Liver (tissue), 8 donors: ENCODE measurements at regions not wholly inside any gene's neighbourhood (a gene's known extent, or its start where the extent isn't known, plus 50 kb on each side); places are given as distances from the start of the nearest gene placed in this dataset.

Experiments used
- DNase-seq: peaks from one replicate; pipeline ENCODE4 v3.0.0-alpha.2; 2017; ENCODE audit warnings: low spot score
- H3K27ac ChIP-seq, 2 donors: one replicate each; pipeline ENCODE4 v1.7.0; 2013; ENCODE audit warnings: inconsistent platforms in 2 of 2, low read length in 2 of 2, control low read depth in 1 of 2, low read depth in 1 of 2, mild to moderate bottlenecking in 1 of 2
- H3K27me3 ChIP-seq, 4 donors: one replicate each; pipeline versions ENCODE4 v1.6.1 to v1.7.0; 2013; ENCODE audit warnings: low read length in 3 of 4, inconsistent platforms in 1 of 4, mild to moderate bottlenecking in 1 of 4, moderate library complexity in 1 of 4; ENCODE audit not compliant: control insufficient read depth in 4 of 4, insufficient read depth in 4 of 4
- H3K36me3 ChIP-seq, 4 donors: one replicate each; pipeline versions ENCODE4 v1.6.1 to v1.7.0; 2013; ENCODE audit warnings: low read length in 3 of 4, mild to moderate bottlenecking in 3 of 4, low read depth in 1 of 4, moderate library complexity in 1 of 4; ENCODE audit not compliant: control insufficient read depth in 4 of 4, insufficient read depth in 3 of 4
- H3K4me1 ChIP-seq, 4 donors: one replicate each; pipeline versions ENCODE4 v1.6.1 to v1.7.0; 2013; ENCODE audit warnings: low read length in 3 of 4, mild to moderate bottlenecking in 3 of 4, moderate library complexity in 1 of 4; ENCODE audit not compliant: control insufficient read depth in 4 of 4, insufficient read depth in 4 of 4
- H3K4me3 ChIP-seq, 3 donors: one replicate each; pipeline versions ENCODE4 v1.6.1 to v1.7.0; 2013; ENCODE audit warnings: low read length in 3 of 3, control low read depth in 1 of 3, low read depth in 1 of 3, mild to moderate bottlenecking in 1 of 3
- H3K9ac ChIP-seq, 2 donors: one replicate each; pipeline ENCODE4 v1.7.0; 2013; ENCODE audit warnings: low read length in 2 of 2, mild to moderate bottlenecking in 2 of 2, moderate library complexity in 2 of 2, control low read depth in 1 of 2, low read depth in 1 of 2
- H3K9me3 ChIP-seq, 4 donors: one replicate each; pipeline versions ENCODE4 v1.6.1 to v1.7.0; 2013; ENCODE audit warnings: low read length in 3 of 4; ENCODE audit not compliant: control insufficient read depth in 4 of 4
- FOXA1 ChIP-seq: IDR thresholded peaks from 2 replicates; pipeline ENCODE4 v1.6.1; 2016; ENCODE audit warnings: antibody characterized with exemption
- FOXA2 ChIP-seq: IDR thresholded peaks from 2 replicates; pipeline ENCODE4 v1.6.1; 2016; ENCODE audit warnings: antibody characterized with exemption
- GABPA ChIP-seq, 2 donors: IDR thresholded peaks in 1 of 2; conservative IDR thresholded peaks in 1 of 2; 2 replicates each; pipeline ENCODE4 v1.6.1; 2016; ENCODE audit warnings: antibody characterized with exemption in 2 of 2, mild to moderate bottlenecking in 1 of 2, moderate library complexity in 1 of 2
- HNF4A ChIP-seq, 2 donors: conservative IDR thresholded peaks; 2 replicates each; pipeline ENCODE4 v1.6.1; 2016; ENCODE audit warnings: antibody characterized with exemption in 2 of 2, mild to moderate bottlenecking in 2 of 2
- HNF4G ChIP-seq: IDR thresholded peaks from 2 replicates; pipeline ENCODE4 v1.6.1; 2016; ENCODE audit warnings: antibody characterized with exemption
- JUND ChIP-seq, 2 donors: IDR thresholded peaks; 2 replicates each; pipeline ENCODE4 v1.6.1; 2016; ENCODE audit warnings: antibody characterized with exemption in 2 of 2
- NR2F2 ChIP-seq: IDR thresholded peaks from 2 replicates; pipeline ENCODE4 v1.6.1; 2016; ENCODE audit warnings: antibody characterized with exemption
- RAD21 ChIP-seq, 2 donors: IDR thresholded peaks; 2 replicates each; pipeline ENCODE4 v1.6.1; 2016; ENCODE audit warnings: antibody characterized with exemption in 2 of 2, mild to moderate bottlenecking in 2 of 2
- RXRA ChIP-seq, 2 donors: IDR thresholded peaks; 2 replicates each; pipeline ENCODE4 v1.6.1; 2017 to 2018; ENCODE audit warnings: antibody characterized with exemption in 2 of 2, mild to moderate bottlenecking in 1 of 2
- TAF1 ChIP-seq: conservative IDR thresholded peaks from 2 replicates; pipeline ENCODE4 v1.6.1; 2016; ENCODE audit warnings: antibody characterized with exemption, mild to moderate bottlenecking
- YY1 ChIP-seq: IDR thresholded peaks from 2 replicates; pipeline ENCODE4 v1.6.1; 2016; ENCODE audit warnings: antibody characterized with exemption, mild to moderate bottlenecking
- WGBS: extraction: QIAGEN DNeasy Blood & Tissue Kit; methylation state at CpG from one replicate; pipeline ENCODE4 v1.1.7; 2013; 5-methylcytosine and 5-hydroxymethylcytosine counted together
- TF ChIP-seq, protein P1 (sequence below): fragments of 150-350 bp; IDR thresholded peaks from 2 replicates; pipeline ENCODE4 v1.5.1; 2017; ENCODE audit warnings: improper control_type of control experiment, low read depth, low read length; ENCODE audit not compliant: missing input control
- TF ChIP-seq, protein P2 (sequence below): IDR thresholded peaks from 2 replicates; pipeline ENCODE4 v1.6.1; 2016; ENCODE audit warnings: antibody characterized with exemption
- TF ChIP-seq, protein P3 (sequence below): IDR thresholded peaks from 2 replicates; pipeline ENCODE4 v1.6.1; 2016; ENCODE audit warnings: antibody characterized with exemption, mild to moderate bottlenecking
- donor health status: healthy.
- donor health status: healthy.
- donor health status: healthy.
- donor health status: healthy.
- donor health status: healthy.

DNA sequence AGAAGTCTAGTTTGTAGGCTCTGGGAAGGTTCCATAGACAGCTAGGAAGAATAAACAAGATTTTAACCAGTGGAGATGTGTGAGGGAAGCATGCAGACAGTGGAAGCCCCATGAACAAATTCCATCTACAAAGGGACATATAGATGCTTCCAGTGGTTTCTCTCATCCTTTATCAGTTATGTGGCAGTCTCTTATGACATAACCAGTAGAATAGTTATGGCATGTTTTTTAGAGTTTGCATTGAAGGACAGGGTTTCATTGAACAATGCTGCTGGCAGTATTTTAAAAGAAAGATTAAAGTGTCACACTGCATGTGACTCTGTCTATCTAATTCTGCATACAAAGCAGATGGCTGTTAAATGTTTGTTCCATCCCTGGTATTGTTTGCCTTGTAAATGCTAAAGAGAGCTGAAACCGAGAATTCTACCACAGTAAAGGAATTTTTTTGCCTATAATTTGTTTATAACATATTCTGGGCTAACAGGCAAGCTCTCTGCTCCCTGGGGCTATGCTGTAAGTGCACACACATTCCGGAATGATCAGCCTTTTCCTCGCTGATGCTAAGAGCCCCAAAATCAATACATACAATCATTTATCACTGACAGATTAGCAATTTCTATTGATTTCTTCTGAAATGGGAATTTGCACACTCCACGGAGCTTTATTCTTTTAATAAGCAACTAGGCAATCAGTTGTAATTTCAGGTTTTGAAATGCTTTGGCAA is 76.8 kb upstream of the PELI1 start:
- H3K9ac ChIP-seq: no peak overlapping the region
- peaks cover 0 to 11% (median 0%) of the 10 kb centered on the region in 4 donors for H3K4me1 ChIP-seq
- no peak overlapping the region for H3K27ac ChIP-seq
- TF ChIP-seq GABPA (IDR thresholded peaks at IDR 0.05 in 1 of 2, conservative IDR thresholded peaks at IDR 0.05 in 1 of 2) (no peak), RAD21 (IDR thresholded peaks at IDR 0.05) (no peak), RXRA (IDR thresholded peaks at IDR 0.05) (no peak), HNF4A (conservative IDR thresholded peaks at IDR 0.05) (no peak), FOXA1 (no peak)
- no peaks in the 10 kb centered on the region for H3K9me3 ChIP-seq
- H3K36me3 ChIP-seq: no peaks in the 10 kb centered on the region
- H3K27me3 ChIP-seq: no peaks in the 10 kb centered on the region
- no peak overlapping the region for H3K4me3 ChIP-seq
- no peak for DNase-seq
- 50% methylated on average over 4 of the region's 4 CpGs for WGBS

DNA sequence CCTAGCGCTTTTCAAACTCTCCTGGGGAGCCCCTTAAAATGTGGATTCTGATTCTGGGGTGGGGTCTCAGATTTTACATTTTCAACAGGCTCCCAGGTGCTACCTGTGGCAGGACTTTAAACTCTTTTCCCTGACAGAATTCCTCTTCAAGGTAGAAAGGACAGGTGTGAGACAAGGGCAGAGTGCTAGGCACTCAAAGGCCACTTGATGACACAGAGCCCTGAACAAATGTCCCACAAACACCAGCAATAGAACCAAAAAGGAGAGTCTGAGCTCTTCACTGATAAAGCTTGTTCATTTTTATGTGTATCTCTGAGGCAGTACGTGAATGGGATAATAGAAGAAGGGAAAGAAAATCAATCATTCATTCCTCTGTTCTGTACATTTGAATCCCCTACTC is 77.7 kb upstream of the PELI1 start:
- H3K27ac ChIP-seq: no peak overlapping the region
- DNase-seq: no peak
- TF ChIP-seq FOXA2 (no peak), JUND (IDR thresholded peaks at IDR 0.05) (no peak), NR2F2 (no peak), HNF4A (conservative IDR thresholded peaks at IDR 0.05) (no peak), FOXA1 (no peak), TAF1 (no peak), YY1 (no peak), HNF4G (no peak)
- TF ChIP-seq, protein P1, sequence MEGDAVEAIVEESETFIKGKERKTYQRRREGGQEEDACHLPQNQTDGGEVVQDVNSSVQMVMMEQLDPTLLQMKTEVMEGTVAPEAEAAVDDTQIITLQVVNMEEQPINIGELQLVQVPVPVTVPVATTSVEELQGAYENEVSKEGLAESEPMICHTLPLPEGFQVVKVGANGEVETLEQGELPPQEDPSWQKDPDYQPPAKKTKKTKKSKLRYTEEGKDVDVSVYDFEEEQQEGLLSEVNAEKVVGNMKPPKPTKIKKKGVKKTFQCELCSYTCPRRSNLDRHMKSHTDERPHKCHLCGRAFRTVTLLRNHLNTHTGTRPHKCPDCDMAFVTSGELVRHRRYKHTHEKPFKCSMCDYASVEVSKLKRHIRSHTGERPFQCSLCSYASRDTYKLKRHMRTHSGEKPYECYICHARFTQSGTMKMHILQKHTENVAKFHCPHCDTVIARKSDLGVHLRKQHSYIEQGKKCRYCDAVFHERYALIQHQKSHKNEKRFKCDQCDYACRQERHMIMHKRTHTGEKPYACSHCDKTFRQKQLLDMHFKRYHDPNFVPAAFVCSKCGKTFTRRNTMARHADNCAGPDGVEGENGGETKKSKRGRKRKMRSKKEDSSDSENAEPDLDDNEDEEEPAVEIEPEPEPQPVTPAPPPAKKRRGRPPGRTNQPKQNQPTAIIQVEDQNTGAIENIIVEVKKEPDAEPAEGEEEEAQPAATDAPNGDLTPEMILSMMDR: no peak
- TF ChIP-seq, protein P2, sequence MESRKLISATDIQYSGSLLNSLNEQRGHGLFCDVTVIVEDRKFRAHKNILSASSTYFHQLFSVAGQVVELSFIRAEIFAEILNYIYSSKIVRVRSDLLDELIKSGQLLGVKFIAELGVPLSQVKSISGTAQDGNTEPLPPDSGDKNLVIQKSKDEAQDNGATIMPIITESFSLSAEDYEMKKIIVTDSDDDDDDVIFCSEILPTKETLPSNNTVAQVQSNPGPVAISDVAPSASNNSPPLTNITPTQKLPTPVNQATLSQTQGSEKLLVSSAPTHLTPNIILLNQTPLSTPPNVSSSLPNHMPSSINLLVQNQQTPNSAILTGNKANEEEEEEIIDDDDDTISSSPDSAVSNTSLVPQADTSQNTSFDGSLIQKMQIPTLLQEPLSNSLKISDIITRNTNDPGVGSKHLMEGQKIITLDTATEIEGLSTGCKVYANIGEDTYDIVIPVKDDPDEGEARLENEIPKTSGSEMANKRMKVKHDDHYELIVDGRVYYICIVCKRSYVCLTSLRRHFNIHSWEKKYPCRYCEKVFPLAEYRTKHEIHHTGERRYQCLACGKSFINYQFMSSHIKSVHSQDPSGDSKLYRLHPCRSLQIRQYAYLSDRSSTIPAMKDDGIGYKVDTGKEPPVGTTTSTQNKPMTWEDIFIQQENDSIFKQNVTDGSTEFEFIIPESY: no peak
- peaks cover 0 to 11% (median 0%) of the 10 kb centered on the region in 4 donors for H3K4me1 ChIP-seq
- no peaks in the 10 kb centered on the region for H3K36me3 ChIP-seq
- WGBS: 84% methylated on average over 2 of the region's 2 CpGs
- no peak overlapping the region for H3K9ac ChIP-seq
- H3K4me3 ChIP-seq: no peak overlapping the region
- H3K27me3 ChIP-seq: no peaks in the 10 kb centered on the region
- H3K9me3 ChIP-seq: no peaks in the 10 kb centered on the region

DNA sequence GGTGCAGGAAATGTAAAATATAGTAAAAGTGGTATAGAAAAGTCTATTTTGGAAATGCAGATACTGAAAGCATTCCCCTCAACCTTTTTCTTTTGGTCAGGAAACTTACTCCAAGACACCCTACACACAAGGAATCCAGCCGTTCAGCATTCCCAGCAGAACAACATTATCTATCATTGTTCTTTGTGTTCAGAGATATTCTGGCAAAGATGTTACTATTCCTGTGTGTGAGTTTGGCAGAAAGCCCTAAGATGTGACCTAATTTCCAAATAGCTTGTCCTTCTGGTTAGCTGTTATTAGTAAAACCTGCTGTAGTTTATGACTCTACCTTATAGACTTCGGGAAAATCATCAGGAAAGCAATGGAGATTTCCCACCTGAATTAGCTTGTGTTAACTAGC is 78.1 kb upstream of the PELI1 start:
- Histone ChIP-seq H3K27me3 (no peaks in the 10 kb centered on the region), H3K9ac (no peak overlapping the region), H3K36me3 (no peaks in the 10 kb centered on the region), H3K9me3 (no peaks in the 10 kb centered on the region), H3K4me1 (peaks cover 0 to 12% (median 0%) of the 10 kb centered on the region in 4 donors), H3K27ac (no peak overlapping the region), H3K4me3 (no peak overlapping the region)
- TF ChIP-seq, protein P3, sequence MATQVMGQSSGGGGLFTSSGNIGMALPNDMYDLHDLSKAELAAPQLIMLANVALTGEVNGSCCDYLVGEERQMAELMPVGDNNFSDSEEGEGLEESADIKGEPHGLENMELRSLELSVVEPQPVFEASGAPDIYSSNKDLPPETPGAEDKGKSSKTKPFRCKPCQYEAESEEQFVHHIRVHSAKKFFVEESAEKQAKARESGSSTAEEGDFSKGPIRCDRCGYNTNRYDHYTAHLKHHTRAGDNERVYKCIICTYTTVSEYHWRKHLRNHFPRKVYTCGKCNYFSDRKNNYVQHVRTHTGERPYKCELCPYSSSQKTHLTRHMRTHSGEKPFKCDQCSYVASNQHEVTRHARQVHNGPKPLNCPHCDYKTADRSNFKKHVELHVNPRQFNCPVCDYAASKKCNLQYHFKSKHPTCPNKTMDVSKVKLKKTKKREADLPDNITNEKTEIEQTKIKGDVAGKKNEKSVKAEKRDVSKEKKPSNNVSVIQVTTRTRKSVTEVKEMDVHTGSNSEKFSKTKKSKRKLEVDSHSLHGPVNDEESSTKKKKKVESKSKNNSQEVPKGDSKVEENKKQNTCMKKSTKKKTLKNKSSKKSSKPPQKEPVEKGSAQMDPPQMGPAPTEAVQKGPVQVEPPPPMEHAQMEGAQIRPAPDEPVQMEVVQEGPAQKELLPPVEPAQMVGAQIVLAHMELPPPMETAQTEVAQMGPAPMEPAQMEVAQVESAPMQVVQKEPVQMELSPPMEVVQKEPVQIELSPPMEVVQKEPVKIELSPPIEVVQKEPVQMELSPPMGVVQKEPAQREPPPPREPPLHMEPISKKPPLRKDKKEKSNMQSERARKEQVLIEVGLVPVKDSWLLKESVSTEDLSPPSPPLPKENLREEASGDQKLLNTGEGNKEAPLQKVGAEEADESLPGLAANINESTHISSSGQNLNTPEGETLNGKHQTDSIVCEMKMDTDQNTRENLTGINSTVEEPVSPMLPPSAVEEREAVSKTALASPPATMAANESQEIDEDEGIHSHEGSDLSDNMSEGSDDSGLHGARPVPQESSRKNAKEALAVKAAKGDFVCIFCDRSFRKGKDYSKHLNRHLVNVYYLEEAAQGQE: no peak
- peak in 1 of 2 donors; percentile 27 for TF ChIP-seq RAD21 (IDR thresholded peaks at IDR 0.05)
- WGBS: 68% methylated on average over 2 of the region's 2 CpGs
- no peak for DNase-seq
